Epithelial cell of esophagus (primary cell): ENCODE measurements at regions not wholly inside any gene's neighbourhood (a gene's known extent, or its start where the extent isn't known, plus 50 kb on each side); places are given as distances from the start of the nearest gene placed in this dataset.

Experiments used
- DNase-seq: peaks from one replicate; pipeline ENCODE4 v3.0.0; 2010; ENCODE audit warnings: low read depth
- H3K4me3 ChIP-seq: 2 replicates; pipeline ENCODE4 v1.5.1; 2011; ENCODE audit warnings: mild to moderate bottlenecking, low read length, control low read depth
- TF ChIP-seq, protein P1 (sequence below): IDR thresholded peaks from 2 replicates; pipeline ENCODE4 v1.5.1; 2011; ENCODE audit warnings: low read depth, mild to moderate bottlenecking, low read length, control low read depth, inconsistent platforms; ENCODE audit not compliant: insufficient read depth; ENCODE audit errors: missing control alignments

DNA sequence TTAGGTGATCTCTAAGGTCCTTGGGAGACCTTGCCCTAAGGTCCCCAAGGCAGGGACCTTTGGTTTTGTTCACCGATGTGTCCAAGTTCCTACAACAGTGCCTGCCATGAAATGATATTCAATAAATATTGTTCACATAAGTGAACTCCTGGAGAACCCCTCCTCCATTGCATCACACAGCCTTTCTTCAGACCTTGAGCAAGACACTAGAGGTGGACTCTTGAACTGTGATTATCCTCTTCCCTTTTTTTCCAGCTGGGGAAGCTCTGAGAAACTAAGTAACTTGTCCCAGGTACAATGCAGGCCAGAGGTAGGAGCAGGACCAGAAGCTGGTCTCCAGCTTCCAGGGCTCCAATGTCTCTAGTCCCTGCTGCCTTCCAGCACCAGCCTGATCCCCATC lies 76.6 kb upstream of the LMO1 start:
- no peak overlapping the region for H3K4me3 ChIP-seq
- TF ChIP-seq, protein P1, sequence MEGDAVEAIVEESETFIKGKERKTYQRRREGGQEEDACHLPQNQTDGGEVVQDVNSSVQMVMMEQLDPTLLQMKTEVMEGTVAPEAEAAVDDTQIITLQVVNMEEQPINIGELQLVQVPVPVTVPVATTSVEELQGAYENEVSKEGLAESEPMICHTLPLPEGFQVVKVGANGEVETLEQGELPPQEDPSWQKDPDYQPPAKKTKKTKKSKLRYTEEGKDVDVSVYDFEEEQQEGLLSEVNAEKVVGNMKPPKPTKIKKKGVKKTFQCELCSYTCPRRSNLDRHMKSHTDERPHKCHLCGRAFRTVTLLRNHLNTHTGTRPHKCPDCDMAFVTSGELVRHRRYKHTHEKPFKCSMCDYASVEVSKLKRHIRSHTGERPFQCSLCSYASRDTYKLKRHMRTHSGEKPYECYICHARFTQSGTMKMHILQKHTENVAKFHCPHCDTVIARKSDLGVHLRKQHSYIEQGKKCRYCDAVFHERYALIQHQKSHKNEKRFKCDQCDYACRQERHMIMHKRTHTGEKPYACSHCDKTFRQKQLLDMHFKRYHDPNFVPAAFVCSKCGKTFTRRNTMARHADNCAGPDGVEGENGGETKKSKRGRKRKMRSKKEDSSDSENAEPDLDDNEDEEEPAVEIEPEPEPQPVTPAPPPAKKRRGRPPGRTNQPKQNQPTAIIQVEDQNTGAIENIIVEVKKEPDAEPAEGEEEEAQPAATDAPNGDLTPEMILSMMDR: no peak
- no peak for DNase-seq

DNA sequence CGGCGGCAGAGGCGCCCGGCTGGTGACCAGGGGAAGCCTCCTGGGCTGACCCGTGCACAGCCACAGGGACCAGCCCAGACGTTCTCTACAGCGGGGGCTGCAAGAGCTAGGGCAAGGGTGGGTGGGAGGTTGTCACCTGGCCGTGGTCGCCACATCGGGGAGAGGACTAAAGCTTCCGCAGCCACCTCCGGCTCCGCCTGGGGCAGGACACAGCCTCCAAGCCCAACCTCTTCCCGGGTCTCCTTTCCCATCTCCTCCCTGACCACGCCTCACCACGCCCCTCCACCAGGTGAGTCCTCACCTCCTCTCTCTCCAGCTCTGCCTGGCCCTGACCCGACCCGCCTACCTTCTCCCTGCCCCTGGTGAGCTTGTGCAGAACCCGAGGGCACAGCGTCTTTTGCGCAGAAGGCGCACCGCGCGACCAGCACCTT lies 75.9 kb upstream of the LMO1 start:
- DNase-seq: no peak
- TF ChIP-seq, protein P1: no peak
- no peak overlapping the region for H3K4me3 ChIP-seq

DNA sequence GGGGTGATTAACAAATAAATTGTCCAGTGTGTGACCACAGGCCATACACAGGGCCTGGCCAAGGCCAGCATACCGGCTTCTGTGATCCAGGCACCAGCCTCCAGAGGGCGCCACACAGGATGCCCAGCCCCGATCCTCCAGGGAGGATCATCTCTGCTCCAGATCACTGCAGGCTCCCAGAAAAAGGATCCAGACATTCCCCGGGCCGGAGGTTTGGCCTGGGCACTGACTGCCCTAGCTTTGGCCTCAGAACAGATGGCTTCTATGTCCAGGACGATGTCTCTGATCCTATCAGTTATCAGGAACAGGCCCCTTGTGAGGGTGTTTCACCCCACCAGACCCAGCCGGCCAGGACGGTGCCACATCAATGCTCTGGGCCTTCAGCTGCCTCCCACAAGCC lies 74.5 kb upstream of the LMO1 start:
- DNase-seq: peak; percentile 22
- H3K4me3 ChIP-seq: no peak overlapping the region
- TF ChIP-seq, protein P1: peak; percentile 56

DNA sequence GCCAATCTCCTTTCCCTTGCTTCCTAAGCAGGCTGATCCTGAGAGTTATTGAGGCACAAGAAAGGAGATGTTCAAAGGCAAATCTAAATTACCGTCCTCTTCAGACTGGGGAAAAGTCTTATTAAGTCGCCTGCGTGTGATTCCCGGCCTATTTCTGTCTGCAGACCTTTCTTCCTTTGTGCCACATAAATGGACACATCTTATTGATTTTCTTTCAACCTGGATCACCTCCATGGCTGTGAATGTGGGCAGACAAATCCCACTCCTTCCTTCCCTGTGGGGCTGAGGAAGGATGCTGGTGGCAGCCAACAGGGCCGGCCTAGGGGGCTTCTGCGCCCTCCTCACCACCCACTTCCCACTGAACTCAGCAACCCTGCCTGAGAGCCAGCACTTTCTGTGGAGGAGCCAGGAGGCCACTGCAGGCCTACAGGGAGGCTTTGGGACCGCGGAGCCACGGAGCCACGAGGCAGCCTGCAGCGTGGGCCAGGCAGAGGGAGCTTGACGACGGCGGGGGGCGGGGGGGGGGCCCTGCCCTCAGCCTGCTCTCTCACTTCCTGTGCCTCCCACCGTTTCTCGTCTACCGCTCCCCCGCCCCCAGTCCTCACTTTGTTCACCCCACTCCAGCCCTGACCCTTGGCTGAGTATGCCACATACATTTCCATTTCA lies 73.6 kb upstream of the LMO1 start:
- TF ChIP-seq, protein P1: no peak
- no peak overlapping the region for H3K4me3 ChIP-seq
- DNase-seq: no peak

DNA sequence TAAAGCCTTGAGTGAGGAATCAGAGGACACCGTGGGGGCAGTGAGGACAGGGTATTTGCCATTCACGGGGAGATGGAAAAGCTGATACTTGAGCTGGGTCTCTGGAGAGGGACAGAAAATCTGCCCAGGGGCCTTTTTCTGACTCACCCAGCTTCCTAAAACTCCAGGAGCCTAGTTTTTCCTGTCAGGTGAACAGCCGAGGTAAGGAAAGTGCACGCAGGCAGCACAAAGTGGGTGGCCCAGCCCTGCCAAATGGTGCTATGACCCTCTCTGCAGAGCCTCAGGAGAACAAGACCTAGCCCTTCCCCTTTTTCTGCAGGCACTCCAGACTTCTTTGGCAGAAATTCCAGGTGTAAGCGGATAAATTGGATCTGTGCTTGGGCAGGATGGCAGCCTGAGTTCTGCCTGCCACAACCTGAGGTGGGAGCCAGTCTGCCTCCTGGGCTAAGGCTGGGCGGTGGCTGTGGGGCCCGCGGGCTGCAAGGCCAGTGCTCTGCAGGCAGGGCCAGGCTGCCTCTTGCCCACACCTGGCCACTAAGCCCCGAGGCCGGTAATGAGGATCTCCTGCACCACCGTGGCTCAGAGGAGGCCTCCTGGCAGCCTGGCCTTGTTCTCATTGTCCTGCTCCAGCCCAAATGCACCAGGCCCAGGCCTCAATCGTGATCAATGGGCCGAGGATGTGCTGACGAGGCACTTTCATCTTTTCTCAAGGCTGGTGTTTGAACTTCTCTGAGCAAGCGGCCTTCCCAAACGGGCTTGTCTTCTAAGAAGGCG lies 72.9 kb upstream of the LMO1 start:
- no peak overlapping the region for H3K4me3 ChIP-seq
- TF ChIP-seq, protein P1: no peak
- peak; percentile 64 for DNase-seq

DNA sequence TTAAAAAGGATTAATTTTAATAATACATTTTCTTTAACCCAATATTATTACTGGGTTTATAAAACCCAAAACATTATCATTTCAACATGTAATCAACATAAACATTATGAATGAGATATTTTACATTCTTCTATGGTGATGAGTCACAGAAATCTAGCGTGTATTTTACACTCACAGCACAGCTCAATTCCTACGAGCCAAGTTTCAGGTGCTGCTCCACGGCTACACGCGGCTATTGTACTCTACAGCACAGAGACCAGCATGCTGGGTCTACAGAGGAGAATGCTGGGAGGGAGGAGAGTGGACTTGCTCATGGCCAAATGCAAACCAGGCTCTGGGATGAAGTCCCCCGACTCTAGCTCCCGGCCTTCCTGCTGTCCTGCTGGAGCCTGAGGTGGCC lies 72.0 kb upstream of the LMO1 start:
- peak; percentile 27 for DNase-seq
- H3K4me3 ChIP-seq: no peak overlapping the region
- TF ChIP-seq, protein P1: no peak
